GM13977 (cell line): ENCODE measurements at regions not wholly inside any gene's neighbourhood (a gene's known extent, or its start where the extent isn't known, plus 50 kb on each side); places are given as distances from the start of the nearest gene placed in this dataset.
"Not testable (repeated sequence)": the region's sequence is repeated elsewhere in the genome, so short reads cannot be mapped to it uniquely, and the experiment has no call there.

Source experiments
- DNase-seq: peaks from one replicate; pipeline ENCODE4 v3.0.0; 2012; ENCODE audit warnings: low spot score
- CTCF ChIP-seq: IDR thresholded peaks from 2 replicates; pipeline ENCODE4 v1.5.1; 2012; ENCODE audit warnings: mild to moderate bottlenecking, control low read depth; ENCODE audit not compliant: insufficient read depth; ENCODE audit errors: extremely low read depth, missing control alignments
- in situ Hi-C: fragments of 300-500 bp; cut with MboI; formaldehyde crosslinking; loops from one replicate; pipeline ENCODE4 v1.12.0; 2022; ENCODE audit warnings: low sequenced_read_pairs, low pct_unique_long_range_greater_than_20kb, mixed read lengths, inconsistent platforms; ENCODE audit not compliant: unreplicated experiment

- DNase-seq, result no peak
- no peak for TF ChIP-seq CTCF
- in situ Hi-C loops, result no loop called here
Observed at GRCh38 chr10:84755311-84755710, 426.9 kb downstream of the CCSER2 start.

GRCh38 chr10:84756653-84757052 lies 428.3 kb downstream of the CCSER2 start:
- DNase-seq, in situ Hi-C loops: not testable (repeated sequence)

- in situ Hi-C loops, DNase-seq: not testable (repeated sequence)
Observed at GRCh38 chr10:84761994-84762614, 433.7 kb downstream of the CCSER2 start.

- in situ Hi-C loops, result no loop called here
- no peak for DNase-seq
- TF ChIP-seq CTCF, result no peak
Observed at GRCh38 chr10:84762754-84763394, 434.5 kb downstream of the CCSER2 start.

GRCh38 chr10:84763965-84764364 lies 435.6 kb downstream of the CCSER2 start:
- no peak for DNase-seq
- no peak for TF ChIP-seq CTCF
- in situ Hi-C loops, result no loop called here

GRCh38 chr10:84765086-84765485 lies 436.7 kb downstream of the CCSER2 start:
- in situ Hi-C loops, result no loop called here
- no peak for DNase-seq
- TF ChIP-seq CTCF, result no peak

GRCh38 chr10:84765656-84766055 lies 437.3 kb downstream of the CCSER2 start:
- TF ChIP-seq CTCF, result no peak
- in situ Hi-C loops, result no loop called here

More at GRCh38 chr10:84765656-84766055, 437.3 kb downstream of the CCSER2 start:
- no peak for DNase-seq
